Lung (tissue), 11 donors: ENCODE measurements at regions not wholly inside any gene's neighbourhood (a gene's known extent, or its start where the extent isn't known, plus 50 kb on each side); places are given as distances from the start of the nearest gene placed in this dataset.

Source experiments
- ATAC-seq: fragments of 200-7000 bp; cut with Tn5 transposase; one replicate; pipeline ENCODE4 v1.9.1; 2020; ENCODE audit warnings: moderate number of reproducible peaks; ENCODE audit not compliant: insufficient read depth, low FRiP score
- DNase-seq, 3 donors: peaks; one replicate each; pipeline ENCODE4 v3.0.0-alpha.2; 2013 to 2017
- H3K27ac ChIP-seq, 2 donors: one replicate each; pipeline ENCODE4 v1.5.1; 2013; ENCODE audit warnings: mild to moderate bottlenecking in 2 of 2, moderate library complexity in 2 of 2, control low read depth in 1 of 2, inconsistent platforms in 1 of 2, low read depth in 1 of 2, low read length in 1 of 2
- H3K27me3 ChIP-seq, 3 donors: one replicate each; pipeline ENCODE4 v1.5.1; 2013; ENCODE audit warnings: low read length in 2 of 3; ENCODE audit not compliant: control insufficient read depth in 3 of 3, insufficient read depth in 3 of 3
- H3K36me3 ChIP-seq, 4 donors: one replicate each; pipeline ENCODE4 v1.5.1; 2013; ENCODE audit warnings: low read length in 4 of 4, mild to moderate bottlenecking in 1 of 4, moderate library complexity in 1 of 4; ENCODE audit not compliant: control insufficient read depth in 4 of 4, insufficient read depth in 4 of 4
- H3K4me1 ChIP-seq, 5 donors: one replicate each; pipeline ENCODE4 v1.5.1; 2013; ENCODE audit warnings: low read length in 5 of 5, mild to moderate bottlenecking in 2 of 5, moderate library complexity in 1 of 5; ENCODE audit not compliant: control insufficient read depth in 5 of 5, insufficient read depth in 5 of 5
- H3K4me3 ChIP-seq: one replicate; pipeline ENCODE4 v1.5.1; 2013; ENCODE audit warnings: mild to moderate bottlenecking, control low read depth, moderate library complexity
- H3K9ac ChIP-seq, 2 donors: one replicate each; pipeline ENCODE4 v1.5.1; 2013; ENCODE audit warnings: low read length in 2 of 2, control low read depth in 1 of 2; ENCODE audit not compliant: insufficient read depth in 1 of 2
- H3K9me3 ChIP-seq, 4 donors: one replicate each; pipeline ENCODE4 v1.5.1; 2013; ENCODE audit warnings: low read length in 3 of 4, mild to moderate bottlenecking in 1 of 4, moderate library complexity in 1 of 4; ENCODE audit not compliant: control insufficient read depth in 4 of 4, insufficient read depth in 3 of 4
- WGBS, 2 donors: extraction: QIAGEN DNeasy Blood & Tissue Kit; methylation state at CpG; one replicate each; pipeline ENCODE4 v1.1.7; 2013; 5-methylcytosine and 5-hydroxymethylcytosine counted together
- TF ChIP-seq, protein P1 (sequence below): IDR thresholded peaks from 2 replicates; pipeline ENCODE4 v1.5.1; 2012; ENCODE audit warnings: mild to moderate bottlenecking; ENCODE audit errors: control extremely low read depth, extremely low read depth
- donor health status: control.
- donor health status: control.
- donor health status: Bipolar disorder and iron deficiency.
- donor health status: healthy.
- donor health status: DM: yes; HTN: yes; CAD: no.

GRCh38 chr4:34469516-34469915, 1774.8 kb downstream of the ARAP2 start:
- H3K9ac ChIP-seq: no peak overlapping the region
- TF ChIP-seq, protein P1, sequence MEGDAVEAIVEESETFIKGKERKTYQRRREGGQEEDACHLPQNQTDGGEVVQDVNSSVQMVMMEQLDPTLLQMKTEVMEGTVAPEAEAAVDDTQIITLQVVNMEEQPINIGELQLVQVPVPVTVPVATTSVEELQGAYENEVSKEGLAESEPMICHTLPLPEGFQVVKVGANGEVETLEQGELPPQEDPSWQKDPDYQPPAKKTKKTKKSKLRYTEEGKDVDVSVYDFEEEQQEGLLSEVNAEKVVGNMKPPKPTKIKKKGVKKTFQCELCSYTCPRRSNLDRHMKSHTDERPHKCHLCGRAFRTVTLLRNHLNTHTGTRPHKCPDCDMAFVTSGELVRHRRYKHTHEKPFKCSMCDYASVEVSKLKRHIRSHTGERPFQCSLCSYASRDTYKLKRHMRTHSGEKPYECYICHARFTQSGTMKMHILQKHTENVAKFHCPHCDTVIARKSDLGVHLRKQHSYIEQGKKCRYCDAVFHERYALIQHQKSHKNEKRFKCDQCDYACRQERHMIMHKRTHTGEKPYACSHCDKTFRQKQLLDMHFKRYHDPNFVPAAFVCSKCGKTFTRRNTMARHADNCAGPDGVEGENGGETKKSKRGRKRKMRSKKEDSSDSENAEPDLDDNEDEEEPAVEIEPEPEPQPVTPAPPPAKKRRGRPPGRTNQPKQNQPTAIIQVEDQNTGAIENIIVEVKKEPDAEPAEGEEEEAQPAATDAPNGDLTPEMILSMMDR: no peak
- no peak overlapping the region for H3K4me3 ChIP-seq
- H3K27ac ChIP-seq: no peak overlapping the region
- peaks cover 0 to 9% (median 0%) of the 10 kb centered on the region in 5 donors for H3K4me1 ChIP-seq
- no peaks in the 10 kb centered on the region for H3K36me3 ChIP-seq
- ATAC-seq (no peak), DNase-seq (peak in 2 of 3 donors; percentile 47 to 62)
- 76 to 92% methylated on average over 2 of the region's 2 CpGs for WGBS, 2 donors
- no peaks in the 10 kb centered on the region for H3K27me3 ChIP-seq
- H3K9me3 ChIP-seq: peaks cover 0 to 6% (median 2%) of the 10 kb centered on the region in 4 donors

DNA sequence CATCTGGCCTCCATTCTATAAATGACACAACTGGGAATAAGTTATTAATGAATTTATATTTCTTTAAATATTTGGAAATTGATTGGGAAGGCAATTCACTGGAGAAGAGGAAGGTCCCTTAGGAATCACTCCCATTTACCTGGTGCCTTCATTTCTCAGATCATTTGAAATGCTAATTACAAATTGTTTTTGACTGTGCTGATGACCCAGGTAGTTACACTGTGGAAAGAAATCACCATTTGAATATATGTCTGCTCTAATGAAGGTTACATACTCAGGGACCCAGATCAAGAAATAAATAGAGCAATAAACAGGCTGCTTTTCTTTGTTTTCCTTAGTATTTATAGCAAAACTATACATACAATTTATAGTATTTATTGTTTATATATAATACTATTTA, 1759.1 kb downstream of the ARAP2 start:
- Histone ChIP-seq H3K9me3 (peaks cover 0 to 5% (median 0%) of the 10 kb centered on the region in 4 donors), H3K27ac (no peak overlapping the region), H3K27me3 (no peaks in the 10 kb centered on the region), H3K9ac (no peak overlapping the region), H3K36me3 (no peaks in the 10 kb centered on the region), H3K4me1 (peaks cover 0 to 5% (median 0%) of the 10 kb centered on the region in 5 donors), H3K4me3 (no peak overlapping the region)
- no peak for DNase-seq
- ATAC-seq: no peak
- TF ChIP-seq, protein P1: no peak

DNA sequence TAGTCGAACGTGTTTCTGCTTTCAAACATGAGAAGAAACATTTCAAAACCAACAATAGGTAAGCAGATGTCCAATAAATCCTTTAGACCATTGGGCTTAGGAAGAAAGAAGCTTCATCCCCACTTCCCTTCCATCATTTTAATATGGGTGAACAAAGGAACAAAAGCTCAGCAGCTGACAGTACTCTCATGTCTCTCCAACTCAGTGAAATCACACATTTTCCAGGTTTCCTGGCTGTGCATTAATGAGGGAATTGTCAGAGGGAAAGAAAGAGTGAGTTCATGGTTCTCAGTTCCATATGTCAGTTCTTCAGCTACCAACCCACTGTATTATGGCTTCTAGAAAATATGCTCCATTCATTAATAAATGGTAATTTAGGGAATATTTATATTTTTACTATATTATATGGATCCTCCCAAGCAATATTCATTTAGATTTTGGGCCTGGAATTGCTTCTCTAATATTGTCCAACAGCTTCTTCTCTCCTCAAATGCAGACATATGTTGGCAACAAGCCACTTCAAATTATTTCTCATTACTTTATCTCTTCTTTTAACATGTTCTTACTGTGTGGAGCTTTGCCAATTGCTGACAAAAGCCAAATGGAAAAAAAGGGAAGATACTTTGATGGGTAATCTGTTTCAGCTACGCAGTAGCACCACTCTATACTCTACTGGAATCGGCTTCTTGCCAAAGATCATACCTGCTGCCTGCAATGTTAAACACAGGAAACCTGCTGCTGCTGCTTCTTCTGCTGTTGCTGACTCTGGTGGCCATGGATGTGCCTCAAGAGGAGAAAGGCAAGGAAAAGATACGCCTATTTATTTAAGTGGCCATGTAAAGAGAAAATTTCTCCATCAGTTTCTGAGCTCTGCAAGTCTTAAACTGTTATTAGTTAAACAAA, 1757.6 kb downstream of the ARAP2 start:
- peak in 2 of 3 donors; percentile 47 to 72 for DNase-seq

More for the DNA sequence above, 1757.6 kb downstream of the ARAP2 start:
- TF ChIP-seq, protein P1: no peak
- ATAC-seq: no peak
- no peak overlapping the region for H3K9ac ChIP-seq
- H3K27ac ChIP-seq: no peak overlapping the region
- no peak overlapping the region for H3K4me3 ChIP-seq
- peaks cover 0 to 5% (median 0%) of the 10 kb centered on the region in 5 donors for H3K4me1 ChIP-seq
- H3K36me3 ChIP-seq: no peaks in the 10 kb centered on the region
- no peaks in the 10 kb centered on the region for H3K27me3 ChIP-seq
- 83 to 85% methylated on average over 5 of the region's 5 CpGs for WGBS, 2 donors
- H3K9me3 ChIP-seq: peaks cover 0 to 4% (median 0%) of the 10 kb centered on the region in 4 donors
